CD14-positive monocyte (primary cell): ENCODE measurements at regions not wholly inside any gene's neighbourhood (a gene's known extent, or its start where the extent isn't known, plus 50 kb on each side); places are given as distances from the start of the nearest gene placed in this dataset.

Experiments
- DNase-seq, 3 donors: peaks; one replicate each; pipeline ENCODE4 v3.0.0-alpha.2; 2011 to 2022
- H2AFZ ChIP-seq: 2 replicates; pipeline ENCODE4 v1.6.0; 2012; ENCODE audit warnings: mild to moderate bottlenecking, low read depth, low read length, inconsistent platforms; ENCODE audit not compliant: insufficient read depth, poor library complexity, severe bottlenecking
- H3K27ac ChIP-seq, 2 donors: 1 replicate in 1 of 2; 2 replicates in 1 of 2; pipeline ENCODE4 v1.5.1; 2012 to 2013; ENCODE audit warnings: low read length in 2 of 2, control low read depth in 1 of 2, inconsistent platforms in 1 of 2, low read depth in 1 of 2, mild to moderate bottlenecking in 1 of 2
- H3K27me3 ChIP-seq, 2 donors: one replicate each; pipeline versions ENCODE4 v1.6.0 to v1.6.1; 2011 to 2013; ENCODE audit warnings: low read length in 2 of 2; ENCODE audit not compliant: control insufficient read depth in 2 of 2, insufficient read depth in 2 of 2
- H3K36me3 ChIP-seq, 2 donors: replicated peaks in 1 of 2; 1 replicate in 1 of 2; 2 replicates in 1 of 2; pipeline versions ENCODE4 v1.5.1 to v1.6.1; 2012 to 2013; ENCODE audit warnings: low read length in 2 of 2, control low read depth in 1 of 2, inconsistent platforms in 1 of 2, mild to moderate bottlenecking in 1 of 2; ENCODE audit not compliant: insufficient read depth in 2 of 2, control insufficient read depth in 1 of 2
- H3K4me1 ChIP-seq, 2 donors: 1 replicate in 1 of 2; 2 replicates in 1 of 2; pipeline versions ENCODE4 v1.5.1 to v1.6.1; 2012 to 2013; ENCODE audit warnings: low read length in 2 of 2, control low read depth in 1 of 2, inconsistent platforms in 1 of 2, mild to moderate bottlenecking in 1 of 2, moderate library complexity in 1 of 2; ENCODE audit not compliant: insufficient read depth in 2 of 2, control insufficient read depth in 1 of 2
- H3K4me2 ChIP-seq: replicated peaks from 2 replicates; pipeline ENCODE3; 2012; ENCODE audit warnings: low read length, moderate library complexity, mild to moderate bottlenecking; ENCODE audit not compliant: poor library complexity, severe bottlenecking; ENCODE audit errors: extremely low read depth
- H3K4me3 ChIP-seq, 3 experiments: fragments of 200-600 bp in 1 of 3; sonication (generic) in 1 of 3; replicated peaks in 1 of 3; 1 replicate in 2 of 3; 2 replicates in 1 of 3; pipeline ENCODE4 v1.5.1; 2011 to 2013; ENCODE audit warnings: low read length in 3 of 3, mild to moderate bottlenecking in 3 of 3, control low read depth in 2 of 3, low read depth in 2 of 3, inconsistent platforms in 1 of 3, moderate library complexity in 1 of 3
- H3K79me2 ChIP-seq: 2 replicates; pipeline ENCODE4 v1.6.0; 2012; ENCODE audit warnings: mild to moderate bottlenecking, control low read depth, inconsistent platforms, low read length, moderate library complexity; ENCODE audit not compliant: insufficient read depth
- H3K9ac ChIP-seq: 2 replicates; pipeline ENCODE4 v1.6.0; 2017; ENCODE audit warnings: low read length, mild to moderate bottlenecking; ENCODE audit not compliant: insufficient read depth, poor library complexity, severe bottlenecking
- H3K9me3 ChIP-seq, 2 donors: replicated peaks in 1 of 2; 1 replicate in 1 of 2; 2 replicates in 1 of 2; pipeline versions ENCODE4 v1.5.1 to v1.6.1; 2012 to 2013; ENCODE audit warnings: low read length in 2 of 2, control low read depth in 1 of 2; ENCODE audit not compliant: control insufficient read depth in 1 of 2, insufficient read depth in 1 of 2
- H4K20me1 ChIP-seq: 2 replicates; pipeline ENCODE4 v1.6.0; 2012; ENCODE audit warnings: mild to moderate bottlenecking, low read length, control low read depth, moderate library complexity; ENCODE audit not compliant: insufficient read depth
- H3K27ac Mint-ChIP-seq, 7 donors: one replicate each; pipeline ENCODE4 v1.8.0; 2020; ENCODE audit warnings: mild to moderate bottlenecking in 7 of 7, mixed read lengths in 7 of 7, moderate library complexity in 6 of 7, inconsistent platforms in 2 of 7
- H3K27me3 Mint-ChIP-seq, 3 donors: one replicate each; pipeline ENCODE4 v1.8.0; 2021 to 2022; ENCODE audit warnings: low read depth in 3 of 3, mild to moderate bottlenecking in 3 of 3, mixed read lengths in 3 of 3, moderate library complexity in 3 of 3, inconsistent platforms in 1 of 3
- H3K36me3 Mint-ChIP-seq, 2 donors: one replicate each; pipeline ENCODE4 v1.8.0; 2020; ENCODE audit warnings: mixed read lengths in 2 of 2, inconsistent platforms in 1 of 2, mild to moderate bottlenecking in 1 of 2
- H3K4me1 Mint-ChIP-seq: one replicate; pipeline ENCODE4 v1.8.0; 2020; ENCODE audit warnings: mild to moderate bottlenecking, mixed read lengths
- H3K4me3 Mint-ChIP-seq, 2 donors: one replicate each; pipeline ENCODE4 v1.8.0; 2020; ENCODE audit warnings: mild to moderate bottlenecking in 2 of 2, mixed read lengths in 2 of 2, moderate library complexity in 1 of 2
- H3K9me3 Mint-ChIP-seq, 7 donors: one replicate each; pipeline ENCODE4 v1.8.0; 2020 to 2022; ENCODE audit warnings: mixed read lengths in 7 of 7, mild to moderate bottlenecking in 6 of 7, moderate library complexity in 6 of 7, inconsistent platforms in 2 of 7
- CTCF ChIP-seq: fragments of 200-600 bp; IDR thresholded peaks from one replicate; pipeline ENCODE4 v1.8.0; 2022; ENCODE audit warnings: antibody characterized with exemption, mild to moderate bottlenecking
- WGBS: methylation state at CpG from one replicate; pipeline ENCODE4 v1.1.5; 2013; ENCODE audit warnings: missing lambda C conversion rate; ENCODE audit not compliant: insufficient coverage; 5-methylcytosine and 5-hydroxymethylcytosine counted together
- intact Hi-C, 2 donors: fragments of 100-400 bp; cut with micrococcal nuclease; formaldehyde crosslinking; loops; one replicate each; pipeline versions ENCODE4 v1.15.0 to v1.15.1; 2023

- Mint-ChIP-seq H3K27me3 (peaks cover 0 to 2% (median 0%) of the 10 kb centered on the region in 3 donors), H3K9me3 (peaks cover 9 to 38% (median 24%) of the 10 kb centered on the region in 7 donors), H3K4me1 (no peaks in the 10 kb centered on the region), H3K27ac (no peak overlapping the region), H3K36me3 (no peaks in the 10 kb centered on the region), H3K4me3 (no peak overlapping the region)
- H4K20me1 ChIP-seq, result no peaks in the 10 kb centered on the region
- H3K9me3 ChIP-seq, result peaks cover 22 to 23% of the 10 kb centered on the region in 2 donors
- H3K27ac ChIP-seq, result no peak overlapping the region
- H3K4me3 ChIP-seq, result no peak overlapping the region
- TF ChIP-seq CTCF, result no peak
- intact Hi-C loops, result no loop called here
- H3K9ac ChIP-seq, result no peak overlapping the region
- H2AFZ ChIP-seq, result no peak overlapping the region
- no peaks in the 10 kb centered on the region for H3K79me2 ChIP-seq
- no peaks in the 10 kb centered on the region for H3K27me3 ChIP-seq
- H3K4me1 ChIP-seq, result no peaks in the 10 kb centered on the region
- WGBS, result 0% methylated on average over 3 of the region's 4 CpGs
- no peak for DNase-seq
- H3K4me2 ChIP-seq, result no peak overlapping the region
- no peaks in the 10 kb centered on the region for H3K36me3 ChIP-seq
These were observed 808.7 kb upstream of the AUTS2 start for GRCh38 chr7:68789597-68789996.

DNA sequence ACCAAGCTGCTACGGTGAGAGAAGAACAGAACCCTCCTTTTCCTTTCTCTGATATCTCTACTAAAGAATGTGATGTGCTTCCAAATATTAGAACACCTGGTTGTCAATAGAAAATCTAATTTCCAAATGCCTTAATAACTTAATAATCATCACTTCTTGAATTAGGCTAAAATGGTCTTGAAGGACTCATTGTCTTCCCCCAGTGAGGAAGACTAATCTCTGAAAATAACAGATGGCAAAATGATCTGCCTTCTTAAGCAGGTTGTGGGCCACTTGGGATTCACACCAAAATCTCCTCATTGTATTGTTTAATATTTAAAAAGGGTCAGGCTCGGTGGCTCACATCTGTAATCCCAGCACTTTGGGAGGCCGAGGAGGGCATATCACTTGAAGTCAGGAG lies 805.9 kb upstream of the AUTS2 start:
- Histone ChIP-seq H3K9ac (no peak overlapping the region), H2AFZ (no peak overlapping the region), H3K4me2 (no peak overlapping the region), H3K27ac (no peak overlapping the region), H3K9me3 (peaks cover 23 to 35% of the 10 kb centered on the region in 2 donors), H3K27me3 (no peaks in the 10 kb centered on the region), H3K36me3 (no peaks in the 10 kb centered on the region), H4K20me1 (no peaks in the 10 kb centered on the region), H3K4me3 (no peak overlapping the region), H3K4me1 (no peaks in the 10 kb centered on the region), H3K79me2 (no peaks in the 10 kb centered on the region)
- H3K36me3 Mint-ChIP-seq, result no peaks in the 10 kb centered on the region
- DNase-seq, result no peak
- TF ChIP-seq CTCF, result no peak
- H3K27ac Mint-ChIP-seq, result no peak overlapping the region
- H3K4me1 Mint-ChIP-seq, result no peaks in the 10 kb centered on the region
- H3K27me3 Mint-ChIP-seq, result peaks cover 0 to 2% (median 0%) of the 10 kb centered on the region in 3 donors
- 69% methylated on average over 2 of the region's 3 CpGs for WGBS
- no peak overlapping the region for H3K4me3 Mint-ChIP-seq
- H3K9me3 Mint-ChIP-seq, result peaks cover 9 to 49% (median 27%) of the 10 kb centered on the region in 7 donors
- intact Hi-C loops, result no loop called here
